HepG2 (cell line): ENCODE measurements at regions not wholly inside any gene's neighbourhood (a gene's known extent, or its start where the extent isn't known, plus 50 kb on each side); places are given as distances from the start of the nearest gene placed in this dataset.

Experiments used
- ATAC-seq: fragments of 200-7000 bp; cut with Tn5 transposase; 3 replicates; pipeline ENCODE4 v1.9.1; 2020; ENCODE audit warnings: mild to moderate bottlenecking, moderate library complexity
- BruUV-seq: library from RNA; stranded (reverse); fragments of 400-500 nt; replicated peaks from 2 replicates; lab custom pipeline; 2021; lab: Mats Ljungman, UMichigan
- CTCF ChIA-PET: fragments of 300-600 bp; formaldehyde crosslinking; extraction: SDS; loops from one replicate; lab custom pipeline; 2021; ENCODE audit warnings: low total read pairs, inconsistent platforms, low intra/inter-chr PET ratio; lab: Yijun Ruan, JAX
- POLR2A ChIA-PET: fragments of 350-600 bp; sonication (Branson Sonifier 250); formaldehyde crosslinking; loops from one replicate; lab custom pipeline; 2020; ENCODE audit warnings: antibody characterized with exemption, inconsistent platforms; lab: Yijun Ruan, JAX
- DNase-seq: peaks from one replicate; pipeline ENCODE4 v3.0.0-alpha.2; 2015; ENCODE audit warnings: low spot score
- FAIRE-seq: peaks from 3 replicates; lab custom pipeline; 2011; peaks lifted over from hg19 to GRCh38; lab: Jason Lieb, UNC
- H2AFZ ChIP-seq: one replicate; pipeline ENCODE4 v1.6.1; 2011; ENCODE audit warnings: low read length, inconsistent platforms
- H3K27ac ChIP-seq: fragments of 300-600 bp; 3 replicates; pipeline ENCODE4 v1.8.0; 2011; ENCODE audit warnings: mixed run types, mild to moderate bottlenecking, mixed read lengths, low read length, inconsistent platforms; ENCODE audit not compliant: insufficient read depth; ENCODE audit errors: extremely low read length
- H3K27me3 ChIP-seq, 2 experiments: fragments of 200-600 bp in 1 of 2; 2 replicates in 1 of 2; 3 replicates in 1 of 2; pipeline versions ENCODE4 v1.6.0 to v1.8.0; 2011; ENCODE audit warnings: low read length in 2 of 2, mild to moderate bottlenecking in 2 of 2, moderate library complexity in 2 of 2, inconsistent platforms in 1 of 2; ENCODE audit not compliant: insufficient read depth in 2 of 2, control insufficient read depth in 1 of 2
- H3K36me3 ChIP-seq, 2 experiments: fragments of 200-600 bp in 1 of 2; replicated peaks in 1 of 2; 2 replicates in 1 of 2; 3 replicates in 1 of 2; pipeline versions ENCODE4 v1.5.1 to v1.8.0; 2011; ENCODE audit warnings: low read length in 2 of 2, inconsistent platforms in 1 of 2; ENCODE audit not compliant: insufficient read depth in 2 of 2, control insufficient read depth in 1 of 2
- H3K4me1 ChIP-seq: 2 replicates; pipeline ENCODE4 v1.5.1; 2012; ENCODE audit warnings: low read length, inconsistent platforms; ENCODE audit not compliant: insufficient read depth
- H3K4me2 ChIP-seq: 2 replicates; pipeline ENCODE4 v1.6.0; 2011; ENCODE audit warnings: low read depth, low read length, inconsistent platforms
- H3K4me3 ChIP-seq, 3 experiments: fragments of 200-600 bp in 1 of 3; sonication (generic), shearing (Covaris generic) in 1 of 3; replicated peaks in 1 of 3; 2 replicates each; pipeline ENCODE4 v1.5.1; 2011 to 2016; ENCODE audit warnings: low read length in 3 of 3, inconsistent platforms in 2 of 3, low read depth in 2 of 3, mild to moderate bottlenecking in 2 of 3, control low read depth in 1 of 3, mixed read lengths in 1 of 3; ENCODE audit not compliant: insufficient read depth in 1 of 3
- H3K79me2 ChIP-seq: one replicate; pipeline ENCODE4 v1.6.1; 2011; ENCODE audit warnings: low read length, inconsistent platforms; ENCODE audit not compliant: insufficient read depth
- H3K9ac ChIP-seq: 2 replicates; pipeline ENCODE4 v1.6.0; 2011; ENCODE audit warnings: mild to moderate bottlenecking, low read depth, low read length, inconsistent platforms; ENCODE audit not compliant: insufficient read depth
- H3K9me3 ChIP-seq: 2 replicates; pipeline ENCODE4 v1.5.1; 2012; ENCODE audit warnings: mild to moderate bottlenecking, low read length
- H4K20me1 ChIP-seq: 2 replicates; pipeline ENCODE4 v1.6.0; 2011; ENCODE audit warnings: inconsistent platforms, mild to moderate bottlenecking, low read length, moderate library complexity; ENCODE audit not compliant: insufficient read depth
- MTERF4 ChIP-seq: sonication (generic); formaldehyde crosslinking; IDR thresholded peaks from 2 replicates; pipeline ENCODE4 v1.8.0; 2023; ENCODE audit warnings: mild to moderate bottlenecking, missing genetic modification reagents
- NAIF1 ChIP-seq: sonication (generic); formaldehyde crosslinking; IDR thresholded peaks from 2 replicates; pipeline ENCODE4 v1.5.0; 2020; ENCODE audit warnings: mild to moderate bottlenecking, missing genetic modification reagents, borderline replicate concordance
- ZBTB4 ChIP-seq: sonication (generic); formaldehyde crosslinking; IDR thresholded peaks from 2 replicates; pipeline ENCODE4 v1.4.0; 2020; ENCODE audit warnings: missing genetic modification reagents, mild to moderate bottlenecking, borderline replicate concordance
- ZFYVE20 ChIP-seq: sonication (generic); formaldehyde crosslinking; IDR thresholded peaks from 2 replicates; pipeline ENCODE4 v1.8.0; 2023; ENCODE audit warnings: low read depth, mild to moderate bottlenecking, moderate library complexity, missing genetic modification reagents, borderline replicate concordance
- ZNF644 ChIP-seq: IDR thresholded peaks from 2 replicates; pipeline ENCODE4 v1.6.1; 2016; ENCODE audit warnings: low read depth
- ZSCAN21 ChIP-seq: sonication (generic); formaldehyde crosslinking; IDR thresholded peaks from 2 replicates; pipeline ENCODE4 v1.8.0; 2022; ENCODE audit warnings: mild to moderate bottlenecking, missing genetic modification reagents, moderate library complexity, borderline replicate concordance
- WGBS: methylation state at CpG from one replicate; pipeline ENCODE4 v1.1.6; 2017; ENCODE audit warnings: low lambda C conversion rate; 5-methylcytosine and 5-hydroxymethylcytosine counted together
- in situ Hi-C: cut with HindIII; loops from 2 replicates; pipeline ENCODE4 v1.10.0; 2017; ENCODE audit warnings: low pct_unique_long_range_greater_than_20kb; ENCODE audit not compliant: extremely low pct_ligation_motif_present
- intact Hi-C: fragments of 100-400 bp; cut with micrococcal nuclease; formaldehyde crosslinking; loops from one replicate; pipeline ENCODE4 v1.10.0; 2022; ENCODE audit not compliant: unreplicated experiment
- TF ChIP-seq, protein P1 (sequence below), 2 experiments: fragments of 450-650 bp in 1 of 2; sonication (generic) in 1 of 2; formaldehyde crosslinking in 1 of 2; IDR thresholded peaks; 2 replicates each; pipeline versions ENCODE4 v1.6.1 to v1.8.0; 2016 to 2022; ENCODE audit warnings: antibody characterized with exemption in 1 of 2, mild to moderate bottlenecking in 1 of 2, missing genetic modification reagents in 1 of 2

DNA sequence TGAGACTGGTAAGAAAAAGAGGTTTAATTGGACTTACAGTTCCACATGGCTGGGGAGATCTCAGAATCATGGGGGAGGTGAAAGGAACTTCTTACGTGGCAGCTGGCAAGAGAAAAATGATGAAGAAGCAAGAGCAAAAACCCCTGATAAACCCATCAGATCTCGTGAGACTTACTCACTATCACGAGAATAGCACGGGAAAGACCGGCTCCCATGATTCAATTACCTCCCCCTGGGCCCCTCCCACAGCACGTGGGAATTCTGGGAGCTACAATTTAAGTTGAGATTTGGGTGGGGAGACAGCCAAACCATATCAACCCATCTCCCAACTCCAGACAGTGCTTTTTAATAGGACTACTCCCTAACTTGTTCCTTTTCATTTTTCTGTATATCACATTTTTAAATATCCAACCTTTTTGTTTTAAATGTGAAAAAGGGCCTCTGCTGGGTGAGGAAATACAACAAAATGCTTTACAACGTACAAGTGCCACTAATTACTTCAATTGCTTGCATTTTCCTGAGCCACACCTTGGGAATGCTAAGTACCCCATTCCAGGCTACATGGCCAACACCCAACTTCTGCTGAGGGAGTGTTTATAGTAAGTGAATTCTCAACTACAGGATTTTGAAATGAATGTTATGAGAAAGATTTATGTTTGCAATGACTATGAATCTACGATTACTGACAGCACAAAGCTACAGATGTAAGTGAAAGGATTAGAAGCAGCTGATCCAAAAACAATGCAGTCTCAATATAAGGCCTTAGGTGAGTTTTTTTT is 294.1 kb upstream of the CD180 start (continued):
- TF ChIP-seq MTERF4 (CRISPR knock-in tag) (no peak), ZNF644 (no peak)

- 2% methylated on average over 4 of the region's 4 CpGs for WGBS
- ChIA-PET POLR2A (no interaction called here), CTCF (no interaction called here)
- intact Hi-C loops (no loop called here), in situ Hi-C loops (no loop called here)
- Histone ChIP-seq H3K27ac (no peak overlapping the region), H4K20me1 (no peaks in the 10 kb centered on the region), H3K4me1 (no peaks in the 10 kb centered on the region), H3K9ac (no peak overlapping the region), H3K27me3 (no peaks in the 10 kb centered on the region), H3K9me3 (no peaks in the 10 kb centered on the region), H2AFZ (no peak overlapping the region), H3K4me3 (no peak overlapping the region), H3K79me2 (no peaks in the 10 kb centered on the region), H3K4me2 (no peak overlapping the region), H3K36me3 (no peaks in the 10 kb centered on the region)
- no TSS peak for BruUV-seq
- FAIRE-seq (no peak), ATAC-seq (no peak), DNase-seq (no peak)
- no peak for TF ChIP-seq ZBTB4 (CRISPR knock-in tag)
- TF ChIP-seq, protein P1, sequence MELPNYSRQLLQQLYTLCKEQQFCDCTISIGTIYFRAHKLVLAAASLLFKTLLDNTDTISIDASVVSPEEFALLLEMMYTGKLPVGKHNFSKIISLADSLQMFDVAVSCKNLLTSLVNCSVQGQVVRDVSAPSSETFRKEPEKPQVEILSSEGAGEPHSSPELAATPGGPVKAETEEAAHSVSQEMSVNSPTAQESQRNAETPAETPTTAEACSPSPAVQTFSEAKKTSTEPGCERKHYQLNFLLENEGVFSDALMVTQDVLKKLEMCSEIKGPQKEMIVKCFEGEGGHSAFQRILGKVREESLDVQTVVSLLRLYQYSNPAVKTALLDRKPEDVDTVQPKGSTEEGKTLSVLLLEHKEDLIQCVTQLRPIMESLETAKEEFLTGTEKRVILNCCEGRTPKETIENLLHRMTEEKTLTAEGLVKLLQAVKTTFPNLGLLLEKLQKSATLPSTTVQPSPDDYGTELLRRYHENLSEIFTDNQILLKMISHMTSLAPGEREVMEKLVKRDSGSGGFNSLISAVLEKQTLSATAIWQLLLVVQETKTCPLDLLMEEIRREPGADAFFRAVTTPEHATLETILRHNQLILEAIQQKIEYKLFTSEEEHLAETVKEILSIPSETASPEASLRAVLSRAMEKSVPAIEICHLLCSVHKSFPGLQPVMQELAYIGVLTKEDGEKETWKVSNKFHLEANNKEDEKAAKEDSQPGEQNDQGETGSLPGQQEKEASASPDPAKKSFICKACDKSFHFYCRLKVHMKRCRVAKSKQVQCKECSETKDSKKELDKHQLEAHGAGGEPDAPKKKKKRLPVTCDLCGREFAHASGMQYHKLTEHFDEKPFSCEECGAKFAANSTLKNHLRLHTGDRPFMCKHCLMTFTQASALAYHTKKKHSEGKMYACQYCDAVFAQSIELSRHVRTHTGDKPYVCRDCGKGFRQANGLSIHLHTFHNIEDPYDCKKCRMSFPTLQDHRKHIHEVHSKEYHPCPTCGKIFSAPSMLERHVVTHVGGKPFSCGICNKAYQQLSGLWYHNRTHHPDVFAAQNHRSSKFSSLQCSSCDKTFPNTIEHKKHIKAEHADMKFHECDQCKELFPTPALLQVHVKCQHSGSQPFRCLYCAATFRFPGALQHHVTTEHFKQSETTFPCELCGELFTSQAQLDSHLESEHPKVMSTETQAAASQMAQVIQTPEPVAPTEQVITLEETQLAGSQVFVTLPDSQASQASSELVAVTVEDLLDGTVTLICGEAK (IDR thresholded peaks at IDR 0.05), result no peak
- TF ChIP-seq, protein P1 (CRISPR knock-in tag; IDR thresholded peaks at IDR 0.05), result no peak
- TF ChIP-seq NAIF1 (CRISPR knock-in tag), result no peak
- no peak for TF ChIP-seq ZFYVE20 (CRISPR knock-in tag)
- no peak for TF ChIP-seq ZSCAN21 (CRISPR knock-in tag)
Observed at GRCh38 chr5:67488885-67489284, 292.3 kb upstream of the CD180 start.
